ENCODE measurements at regions not wholly inside any gene's neighbourhood (a gene's known extent, or its start where the extent isn't known, plus 50 kb on each side); places are given as distances from the start of the nearest gene placed in this dataset.

- no peaks in the 10 kb centered on the region for H3K79me2 ChIP-seq (ENCODE audit: insufficient read depth, low read length)
- H3K27me3 ChIP-seq (ENCODE audit: insufficient read depth, low read length, poor library complexity, severe bottlenecking): no peaks in the 10 kb centered on the region
- no peak overlapping the region for H3K4me2 ChIP-seq (ENCODE audit: low read depth, low read length, poor library complexity, severe bottlenecking)
- H3K4me3 ChIP-seq (ENCODE audit: low read length, poor library complexity, severe bottlenecking): no peak overlapping the region
- H3K36me3 ChIP-seq (ENCODE audit: insufficient read depth, low read length): no peaks in the 10 kb centered on the region
- no peaks in the 10 kb centered on the region for H4K20me1 ChIP-seq (ENCODE audit: insufficient read depth, low read length, poor library complexity, severe bottlenecking)
- H3K9me2 ChIP-seq (replicated peaks; ENCODE audit: low read depth, low read length): no peaks in the 10 kb centered on the region
- H2AFZ ChIP-seq (ENCODE audit: low read length): no peak overlapping the region
- H3F3A ChIP-seq (ENCODE audit: low read depth): no peaks in the 10 kb centered on the region
- peaks cover 26% of the 10 kb centered on the region for H3K4me1 ChIP-seq (ENCODE audit: insufficient read depth, low read length, poor library complexity, severe bottlenecking)
- H3K9me3 ChIP-seq (ENCODE audit: insufficient read depth, low read depth, low read length): no peaks in the 10 kb centered on the region
- no peak overlapping the region for H3K9ac ChIP-seq (ENCODE audit: low read depth, low read length, poor library complexity, severe bottlenecking)
- no peak for TF ChIP-seq EZH2phosphoT487 (IDR thresholded peaks at IDR 0.05; ENCODE audit: borderline replicate concordance)
- TF ChIP-seq, protein P1, sequence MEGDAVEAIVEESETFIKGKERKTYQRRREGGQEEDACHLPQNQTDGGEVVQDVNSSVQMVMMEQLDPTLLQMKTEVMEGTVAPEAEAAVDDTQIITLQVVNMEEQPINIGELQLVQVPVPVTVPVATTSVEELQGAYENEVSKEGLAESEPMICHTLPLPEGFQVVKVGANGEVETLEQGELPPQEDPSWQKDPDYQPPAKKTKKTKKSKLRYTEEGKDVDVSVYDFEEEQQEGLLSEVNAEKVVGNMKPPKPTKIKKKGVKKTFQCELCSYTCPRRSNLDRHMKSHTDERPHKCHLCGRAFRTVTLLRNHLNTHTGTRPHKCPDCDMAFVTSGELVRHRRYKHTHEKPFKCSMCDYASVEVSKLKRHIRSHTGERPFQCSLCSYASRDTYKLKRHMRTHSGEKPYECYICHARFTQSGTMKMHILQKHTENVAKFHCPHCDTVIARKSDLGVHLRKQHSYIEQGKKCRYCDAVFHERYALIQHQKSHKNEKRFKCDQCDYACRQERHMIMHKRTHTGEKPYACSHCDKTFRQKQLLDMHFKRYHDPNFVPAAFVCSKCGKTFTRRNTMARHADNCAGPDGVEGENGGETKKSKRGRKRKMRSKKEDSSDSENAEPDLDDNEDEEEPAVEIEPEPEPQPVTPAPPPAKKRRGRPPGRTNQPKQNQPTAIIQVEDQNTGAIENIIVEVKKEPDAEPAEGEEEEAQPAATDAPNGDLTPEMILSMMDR (conservative IDR thresholded peaks at IDR 0.05; ENCODE audit: low read length): no peak
Observed at GRCh38 chr3:177818712-177819240, 621.5 kb upstream of the TBL1XR1 start.

DNA sequence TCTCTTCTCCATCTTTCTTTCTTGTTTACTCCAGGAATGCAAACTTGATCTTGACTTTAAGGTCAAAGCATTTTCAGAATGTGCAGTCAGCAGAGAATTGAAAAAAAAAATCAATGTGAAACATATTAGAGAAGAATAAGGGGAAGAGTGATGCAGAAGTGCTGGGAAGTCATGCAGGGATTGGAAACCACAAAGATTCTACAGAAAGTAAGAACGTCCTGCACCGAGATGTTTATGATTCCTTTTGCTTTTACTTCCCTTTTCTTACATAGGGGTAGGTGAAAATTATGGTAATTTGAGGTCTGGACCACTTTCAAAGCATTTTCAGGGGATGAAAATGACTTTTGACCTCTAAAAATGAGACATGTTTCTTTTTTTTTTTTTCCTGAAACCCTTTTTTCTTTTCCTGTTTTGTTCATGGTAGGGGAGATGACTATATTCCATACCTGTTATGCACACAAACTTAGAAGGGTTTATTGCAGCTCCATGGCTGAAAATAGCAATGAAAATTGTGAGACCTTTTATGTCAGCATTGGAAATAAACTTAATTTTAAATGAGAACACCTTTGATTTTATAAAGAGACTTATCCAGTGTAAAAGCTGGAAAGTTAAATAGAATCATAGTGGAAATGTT, 623.5 kb upstream of the TBL1XR1 start:
- H3K4me1 ChIP-seq (ENCODE audit: insufficient read depth, low read length, poor library complexity, severe bottlenecking): peaks cover 26% of the 10 kb centered on the region
- H3F3A ChIP-seq (ENCODE audit: low read depth): no peaks in the 10 kb centered on the region
- no peaks in the 10 kb centered on the region for H4K20me1 ChIP-seq (ENCODE audit: insufficient read depth, low read length, poor library complexity, severe bottlenecking)
- no peaks in the 10 kb centered on the region for H3K9me2 ChIP-seq (replicated peaks; ENCODE audit: low read depth, low read length)
- H3K79me2 ChIP-seq (ENCODE audit: insufficient read depth, low read length): no peaks in the 10 kb centered on the region
- no peak overlapping the region for H3K4me3 ChIP-seq (ENCODE audit: low read length, poor library complexity, severe bottlenecking)
- TF ChIP-seq, protein P1 (conservative IDR thresholded peaks at IDR 0.05; ENCODE audit: low read length): no peak
- TF ChIP-seq EZH2phosphoT487 (IDR thresholded peaks at IDR 0.05; ENCODE audit: borderline replicate concordance): no peak
- no peaks in the 10 kb centered on the region for H3K36me3 ChIP-seq (ENCODE audit: insufficient read depth, low read length)
- H2AFZ ChIP-seq (ENCODE audit: low read length): no peak overlapping the region
- H3K9me3 ChIP-seq (ENCODE audit: insufficient read depth, low read depth, low read length): no peaks in the 10 kb centered on the region
- H3K27me3 ChIP-seq (ENCODE audit: insufficient read depth, low read length, poor library complexity, severe bottlenecking): no peaks in the 10 kb centered on the region
- no peak overlapping the region for H3K9ac ChIP-seq (ENCODE audit: low read depth, low read length, poor library complexity, severe bottlenecking)
- H3K4me2 ChIP-seq (ENCODE audit: low read depth, low read length, poor library complexity, severe bottlenecking): no peak overlapping the region

- H3K9ac ChIP-seq (ENCODE audit: low read depth, low read length, poor library complexity, severe bottlenecking): no peak overlapping the region
- no peaks in the 10 kb centered on the region for H3F3A ChIP-seq (ENCODE audit: low read depth)
- H3K4me3 ChIP-seq (ENCODE audit: low read length, poor library complexity, severe bottlenecking): no peak overlapping the region
- H2AFZ ChIP-seq (ENCODE audit: low read length): no peak overlapping the region
- H3K36me3 ChIP-seq (ENCODE audit: insufficient read depth, low read length): no peaks in the 10 kb centered on the region
- H3K9me3 ChIP-seq (ENCODE audit: insufficient read depth, low read depth, low read length): no peaks in the 10 kb centered on the region
- no peaks in the 10 kb centered on the region for H3K27me3 ChIP-seq (ENCODE audit: insufficient read depth, low read length, poor library complexity, severe bottlenecking)
- H3K9me2 ChIP-seq (replicated peaks; ENCODE audit: low read depth, low read length): no peaks in the 10 kb centered on the region
- no peaks in the 10 kb centered on the region for H4K20me1 ChIP-seq (ENCODE audit: insufficient read depth, low read length, poor library complexity, severe bottlenecking)
- H3K79me2 ChIP-seq (ENCODE audit: insufficient read depth, low read length): no peaks in the 10 kb centered on the region
- no peak overlapping the region for H3K4me2 ChIP-seq (ENCODE audit: low read depth, low read length, poor library complexity, severe bottlenecking)
- TF ChIP-seq EZH2phosphoT487 (IDR thresholded peaks at IDR 0.05; ENCODE audit: borderline replicate concordance): no peak
- TF ChIP-seq, protein P1 (conservative IDR thresholded peaks at IDR 0.05; ENCODE audit: low read length): no peak
- peaks cover 15% of the 10 kb centered on the region for H3K4me1 ChIP-seq (ENCODE audit: insufficient read depth, low read length, poor library complexity, severe bottlenecking)
Observed at GRCh38 chr3:177822681-177823096, 625.4 kb upstream of the TBL1XR1 start.

Data from Loucy (cell line).